Right lobe of liver (tissue), 6 donors: ENCODE measurements at regions not wholly inside any gene's neighbourhood (a gene's known extent, or its start where the extent isn't known, plus 50 kb on each side); places are given as distances from the start of the nearest gene placed in this dataset.

ENCODE experiments used
- ATAC-seq, 4 donors: fragments of 200-7000 bp; cut with Tn5 transposase; one replicate each; pipeline ENCODE4 v1.9.1; 2020; ENCODE audit warnings: mild to moderate bottlenecking in 4 of 4, moderate library complexity in 4 of 4
- DNase-seq, 3 donors: peaks; one replicate each; pipeline ENCODE4 v3.0.0-alpha.2; 2020
- H3K27ac ChIP-seq, 3 donors: fragments of 200-600 bp; one replicate each; pipeline ENCODE4 v1.8.0; 2022
- H3K27me3 ChIP-seq, 2 donors: fragments of 200-600 bp; one replicate each; pipeline ENCODE4 v1.8.0; 2022
- H3K36me3 ChIP-seq, 4 donors: fragments of 200-600 bp; sonication (generic) in 1 of 4; one replicate each; pipeline versions ENCODE4 v1.5.1 to v1.8.0; 2017 to 2022; ENCODE audit warnings: control low read depth in 1 of 4
- H3K4me1 ChIP-seq, 4 donors: fragments of 200-600 bp; sonication (generic) in 1 of 4; one replicate each; pipeline versions ENCODE4 v1.5.1 to v1.8.0; 2017 to 2022; ENCODE audit warnings: control low read depth in 1 of 4
- H3K4me3 ChIP-seq, 3 donors: fragments of 200-600 bp; one replicate each; pipeline ENCODE4 v1.8.0; 2022
- H3K9me3 ChIP-seq, 4 donors: fragments of 200-600 bp; sonication (generic) in 1 of 4; one replicate each; pipeline versions ENCODE4 v1.5.1 to v1.8.0; 2017 to 2022; ENCODE audit warnings: control low read depth in 1 of 4
- POLR2A ChIP-seq: fragments of 450-650 bp; IDR thresholded peaks from one replicate; pipeline ENCODE4 v1.6.1; 2017; ENCODE audit warnings: antibody characterized with exemption, mild to moderate bottlenecking
- WGBS: methylation state at CpG from one replicate; pipeline ENCODE4 v1.1.6; 2018; ENCODE audit warnings: low coverage, low lambda C conversion rate; ENCODE audit not compliant: insufficient coverage; ENCODE audit errors: missing lambda C conversion rate; 5-methylcytosine and 5-hydroxymethylcytosine counted together
- intact Hi-C, 2 donors: fragments of 100-400 bp; cut with DNase I; formaldehyde crosslinking; loops; one replicate each; pipeline versions ENCODE4 v1.11.2 to v1.14.1; 2022
- TF ChIP-seq, protein P1 (sequence below), 4 donors: fragments of 200-600 bp in 3 of 4; fragments of 450-650 bp in 1 of 4; IDR thresholded peaks; one replicate each; pipeline versions ENCODE4 v1.5.1 to v1.8.0; 2016 to 2022; ENCODE audit warnings: antibody characterized with exemption in 4 of 4, mild to moderate bottlenecking in 2 of 4
- donor health status: DM: no; HTN: yes; CAD: no.
- donor health status: DM: no; HTN: no; CAD: no.
- donor health status: DM: no; HTN: no; CAD: no.
- donor health status: DM: no; HTN: yes; CAD: no.
- donor health status: DM: no; HTN: yes; CAD: no.

DNA sequence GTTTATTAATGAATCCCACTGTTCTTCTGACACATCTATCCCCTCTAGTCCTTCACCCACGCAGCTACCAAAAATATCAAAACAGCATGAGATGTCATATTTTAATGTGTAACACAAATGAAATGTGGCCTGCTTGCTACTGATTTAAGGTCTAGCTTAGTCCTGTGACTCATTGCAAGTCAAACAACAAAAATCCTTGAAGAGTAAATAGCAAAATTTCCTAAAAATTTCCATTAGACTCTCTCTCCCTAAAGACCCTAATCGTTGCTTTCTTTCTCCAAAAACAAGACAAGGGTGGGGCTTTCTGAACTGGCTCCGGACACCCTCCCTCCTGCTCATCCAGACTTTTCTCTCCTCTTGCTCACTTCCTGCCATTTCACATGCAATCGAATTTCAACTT lies 99.9 kb upstream of the IPO5 start:
- intact Hi-C loops: loop anchor here in 1 of 2 donors (10.0 kb wide), 1 partner anchor 151 kb away; no protein-coding TSS in a partner anchor
- Histone ChIP-seq H3K4me1 (no peaks in the 10 kb centered on the region), H3K9me3 (no peaks in the 10 kb centered on the region), H3K27me3 (no peaks in the 10 kb centered on the region), H3K27ac (no peak overlapping the region), H3K4me3 (no peak overlapping the region), H3K36me3 (no peaks in the 10 kb centered on the region)
- ATAC-seq (no peak), DNase-seq (no peak)
- WGBS: 36% methylated on average over 4 of the region's 4 CpGs
- TF ChIP-seq POLR2A: no peak
- TF ChIP-seq, protein P1, sequence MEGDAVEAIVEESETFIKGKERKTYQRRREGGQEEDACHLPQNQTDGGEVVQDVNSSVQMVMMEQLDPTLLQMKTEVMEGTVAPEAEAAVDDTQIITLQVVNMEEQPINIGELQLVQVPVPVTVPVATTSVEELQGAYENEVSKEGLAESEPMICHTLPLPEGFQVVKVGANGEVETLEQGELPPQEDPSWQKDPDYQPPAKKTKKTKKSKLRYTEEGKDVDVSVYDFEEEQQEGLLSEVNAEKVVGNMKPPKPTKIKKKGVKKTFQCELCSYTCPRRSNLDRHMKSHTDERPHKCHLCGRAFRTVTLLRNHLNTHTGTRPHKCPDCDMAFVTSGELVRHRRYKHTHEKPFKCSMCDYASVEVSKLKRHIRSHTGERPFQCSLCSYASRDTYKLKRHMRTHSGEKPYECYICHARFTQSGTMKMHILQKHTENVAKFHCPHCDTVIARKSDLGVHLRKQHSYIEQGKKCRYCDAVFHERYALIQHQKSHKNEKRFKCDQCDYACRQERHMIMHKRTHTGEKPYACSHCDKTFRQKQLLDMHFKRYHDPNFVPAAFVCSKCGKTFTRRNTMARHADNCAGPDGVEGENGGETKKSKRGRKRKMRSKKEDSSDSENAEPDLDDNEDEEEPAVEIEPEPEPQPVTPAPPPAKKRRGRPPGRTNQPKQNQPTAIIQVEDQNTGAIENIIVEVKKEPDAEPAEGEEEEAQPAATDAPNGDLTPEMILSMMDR (IDR thresholded peaks at IDR 0.05): no peak

DNA sequence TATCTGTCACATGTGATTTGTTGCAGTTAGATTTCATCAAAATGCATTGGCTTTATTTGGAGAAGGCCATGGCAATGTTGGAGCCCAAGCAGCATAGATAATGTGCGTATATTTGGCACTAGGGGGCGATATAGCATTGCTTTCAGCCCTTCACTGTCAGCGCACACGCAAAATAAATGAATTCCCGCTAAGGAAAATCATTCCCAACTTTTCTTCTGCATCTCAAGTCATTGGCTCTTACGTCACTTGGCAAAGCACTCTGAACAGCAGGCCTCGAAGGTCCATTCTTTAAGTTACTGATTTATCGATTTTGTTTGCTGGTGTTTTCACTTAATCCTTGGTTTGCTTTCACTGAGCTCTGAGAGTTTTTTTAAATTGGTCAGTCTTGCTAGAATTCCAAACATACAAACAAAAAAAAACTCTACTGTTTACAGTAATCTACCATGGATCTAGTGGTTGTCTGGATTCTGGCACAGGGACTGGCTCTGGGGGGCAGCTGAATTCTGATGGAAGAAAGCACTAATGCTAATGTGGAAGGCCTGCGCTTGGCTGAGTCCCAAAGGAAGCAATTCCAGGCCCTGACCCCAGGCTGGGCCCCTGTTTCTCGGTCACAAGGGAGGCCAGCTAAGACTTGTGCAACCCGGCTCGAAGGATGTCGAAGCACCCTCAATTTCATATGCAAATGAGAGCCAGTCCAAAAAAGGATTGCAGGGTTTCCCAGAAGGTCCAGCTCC lies 97.7 kb upstream of the IPO5 start:
- Histone ChIP-seq H3K27me3 (no peaks in the 10 kb centered on the region), H3K4me1 (no peaks in the 10 kb centered on the region), H3K36me3 (no peaks in the 10 kb centered on the region), H3K4me3 (no peak overlapping the region), H3K9me3 (no peaks in the 10 kb centered on the region), H3K27ac (no peak overlapping the region)
- peak in 2 of 3 donors; percentile 26 to 50 for DNase-seq
- intact Hi-C loops: loop anchor here in 1 of 2 donors (10.0 kb wide), 1 partner anchor 149 kb away; no protein-coding TSS in a partner anchor
- peak; percentile 94 to 96 (median 96) for ATAC-seq
- 4% methylated on average over 8 of the region's 13 CpGs for WGBS
- TF ChIP-seq, protein P1 (IDR thresholded peaks at IDR 0.05): peak; percentile 70 to 88 (median 86)
- TF ChIP-seq POLR2A: no peak

DNA sequence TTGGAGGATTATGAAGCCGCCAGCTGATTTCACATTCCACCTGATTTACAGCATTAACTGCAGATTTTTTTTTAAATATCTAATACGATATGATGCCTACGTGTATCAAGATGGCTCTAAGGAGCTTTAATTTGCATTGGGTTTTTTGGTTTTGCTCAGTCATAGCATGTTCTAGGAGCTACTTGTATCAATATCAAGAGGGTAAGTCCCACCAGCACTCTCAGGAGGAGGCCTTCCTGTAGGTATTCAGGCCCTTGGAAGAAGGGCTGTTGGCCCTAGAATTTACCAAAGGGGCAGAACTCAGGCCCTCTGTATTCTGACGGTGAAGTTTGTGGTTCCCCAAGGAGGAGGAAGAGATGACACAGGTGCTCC lies 97.2 kb upstream of the IPO5 start:
- Histone ChIP-seq H3K36me3 (no peaks in the 10 kb centered on the region), H3K9me3 (no peaks in the 10 kb centered on the region), H3K4me3 (no peak overlapping the region), H3K4me1 (no peaks in the 10 kb centered on the region), H3K27me3 (no peaks in the 10 kb centered on the region), H3K27ac (no peak overlapping the region)
- WGBS: 56% methylated on average over 4 of the region's 4 CpGs
- no peak for TF ChIP-seq POLR2A
- TF ChIP-seq, protein P1 (IDR thresholded peaks at IDR 0.05): no peak
- ATAC-seq: no peak
- intact Hi-C loops: loop anchor here in 1 of 2 donors (10.0 kb wide), 1 partner anchor 149 kb away; no protein-coding TSS in a partner anchor
- DNase-seq: no peak

DNA sequence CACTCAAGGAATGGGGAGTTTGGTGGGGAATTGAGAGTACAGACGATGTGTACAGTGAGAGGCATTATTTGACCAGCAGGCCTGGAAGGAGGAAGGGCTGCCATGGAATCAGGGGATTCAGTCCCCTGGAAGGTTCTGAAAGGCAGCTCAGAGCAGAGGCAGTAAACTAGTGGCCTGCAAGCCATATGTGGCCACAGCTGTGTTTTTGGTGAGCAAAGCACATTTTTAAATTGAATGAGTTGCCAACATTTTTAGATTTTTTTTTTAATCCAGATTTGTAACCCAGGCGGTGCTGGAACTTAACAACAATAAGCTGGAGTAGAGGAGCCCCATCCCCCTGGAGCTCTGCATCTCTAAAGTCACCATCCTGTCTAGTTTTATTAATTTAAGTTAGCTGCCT lies 95.3 kb upstream of the IPO5 start:
- no peak for ATAC-seq
- Histone ChIP-seq H3K36me3 (no peaks in the 10 kb centered on the region), H3K4me3 (no peak overlapping the region), H3K27me3 (no peaks in the 10 kb centered on the region), H3K4me1 (no peaks in the 10 kb centered on the region), H3K9me3 (no peaks in the 10 kb centered on the region), H3K27ac (no peak overlapping the region)
- DNase-seq: no peak
- TF ChIP-seq, protein P1 (IDR thresholded peaks at IDR 0.05): no peak
- TF ChIP-seq POLR2A: no peak
- 77% methylated on average over 2 of the region's 2 CpGs for WGBS
- intact Hi-C loops: loop anchor here in 1 of 2 donors (10.0 kb wide), 1 partner anchor 147 kb away; no protein-coding TSS in a partner anchor
